HG02981 (cell line): ENCODE measurements at regions not wholly inside any gene's neighbourhood (a gene's known extent, or its start where the extent isn't known, plus 50 kb on each side); places are given as distances from the start of the nearest gene placed in this dataset.
A peak's percentile ranks its signal among the peaks of the same experiment; 100 is the strongest.

Experiments used
- ATAC-seq: cut with Tn5 transposase; IDR thresholded peaks from one replicate; pipeline ENCODE4 v1.9.1; 2021; ENCODE audit warnings: mild to moderate bottlenecking, moderate library complexity; ENCODE audit not compliant: unreplicated experiment

DNA sequence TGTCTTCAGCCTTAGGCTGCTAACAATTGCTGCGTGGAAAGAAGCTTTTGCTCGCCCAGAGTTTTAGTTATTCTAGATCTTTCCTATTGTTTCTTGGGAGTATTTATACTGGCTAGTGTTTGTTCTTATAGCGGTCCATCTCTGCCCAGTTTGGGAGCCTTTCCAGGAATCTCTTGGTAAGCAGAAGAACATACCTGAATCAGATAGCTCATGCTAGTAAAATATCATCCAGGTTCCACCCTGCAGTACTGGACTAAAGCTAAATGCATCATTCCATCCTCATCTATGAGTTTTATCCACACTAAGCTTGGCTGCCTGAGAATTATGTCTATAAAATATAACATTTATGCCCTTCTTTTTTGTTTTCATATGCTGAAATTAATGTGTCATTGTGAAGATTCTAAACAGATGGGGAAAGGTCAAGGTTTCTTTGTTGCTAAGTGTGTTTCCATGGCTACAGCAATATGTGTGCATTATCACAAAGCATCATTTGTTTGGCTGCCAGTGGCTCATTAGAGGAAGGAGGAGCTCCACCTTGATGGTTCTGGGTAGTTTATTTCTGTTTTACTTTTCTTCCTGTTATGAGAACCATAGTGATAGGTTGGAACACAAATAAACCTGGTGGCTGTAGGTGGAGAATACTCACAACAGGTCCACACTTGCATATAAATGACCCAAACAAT, 182.8 kb downstream of the PIK3C3 start:
- no peak for ATAC-seq

- ATAC-seq = no peak
These were observed 186.4 kb downstream of the PIK3C3 start for GRCh38 chr18:42141439-42141838.

GRCh38 chr18:42155024-42155423, 200.0 kb downstream of the PIK3C3 start:
- ATAC-seq = no peak

GRCh38 chr18:42156281-42156680, 201.2 kb downstream of the PIK3C3 start:
- ATAC-seq = no peak

DNA sequence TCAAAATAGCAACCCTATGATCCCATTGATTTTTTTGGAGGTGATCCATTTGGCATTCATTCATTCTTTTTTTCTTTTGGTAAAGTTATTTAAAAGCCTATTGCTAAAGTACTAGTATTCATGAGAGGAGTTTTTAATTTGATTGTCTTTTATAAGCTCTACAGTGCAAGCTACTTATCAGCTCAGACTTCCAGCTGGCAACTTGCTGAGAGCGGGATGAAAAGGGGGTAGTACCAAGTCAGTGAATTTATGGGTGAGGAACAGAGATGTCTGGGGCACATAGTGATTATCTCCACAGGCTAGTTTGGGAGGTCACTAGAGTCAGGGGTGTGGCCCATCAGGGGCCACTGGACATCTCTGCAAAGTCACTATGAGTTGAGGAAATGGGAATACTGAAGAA, 202.4 kb downstream of the PIK3C3 start:
- ATAC-seq = no peak

DNA sequence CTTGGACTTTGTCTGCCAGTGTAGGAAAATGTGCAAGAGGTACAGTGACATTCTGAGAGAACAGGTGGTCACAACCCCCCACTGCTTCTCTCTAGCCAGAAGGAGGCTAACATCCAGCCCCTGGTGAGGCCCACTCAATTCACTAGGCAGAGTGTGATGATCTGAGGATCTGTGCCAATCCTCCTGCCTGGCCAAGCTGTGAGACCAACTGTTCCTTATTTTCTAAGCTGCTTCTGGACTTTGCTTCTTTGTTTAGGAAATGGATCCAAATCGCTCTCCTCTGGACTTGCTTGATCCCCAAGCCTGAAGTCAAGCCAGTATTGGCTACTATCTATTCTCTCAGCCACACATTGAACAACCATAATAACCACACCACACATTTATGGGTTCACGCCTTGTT, 202.8 kb downstream of the PIK3C3 start:
- no peak for ATAC-seq

GRCh38 chr18:42159146-42159545, 204.1 kb downstream of the PIK3C3 start:
- ATAC-seq = no peak

DNA sequence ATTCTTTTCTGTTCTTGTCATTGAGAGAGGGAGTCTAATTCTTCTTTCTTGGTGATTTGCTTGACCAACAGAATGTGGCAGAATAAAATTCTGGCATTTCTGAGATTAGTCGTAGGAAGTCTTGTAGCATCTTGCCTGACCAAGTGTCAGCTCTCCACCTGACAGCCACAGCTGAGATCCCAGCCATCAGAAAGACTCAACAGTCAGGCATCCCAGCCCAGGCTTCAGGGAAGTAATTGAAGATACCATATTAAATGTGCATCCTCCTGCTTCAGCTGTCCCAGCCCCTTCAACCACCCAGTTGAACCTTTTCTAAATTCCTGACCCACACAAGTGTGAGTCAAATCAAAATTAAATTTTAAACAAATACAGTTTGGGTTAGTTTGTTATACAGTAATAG, 208.3 kb downstream of the PIK3C3 start:
- no peak for ATAC-seq

- ATAC-seq = no peak
These were observed 209.5 kb downstream of the PIK3C3 start for GRCh38 chr18:42164556-42164955.

DNA sequence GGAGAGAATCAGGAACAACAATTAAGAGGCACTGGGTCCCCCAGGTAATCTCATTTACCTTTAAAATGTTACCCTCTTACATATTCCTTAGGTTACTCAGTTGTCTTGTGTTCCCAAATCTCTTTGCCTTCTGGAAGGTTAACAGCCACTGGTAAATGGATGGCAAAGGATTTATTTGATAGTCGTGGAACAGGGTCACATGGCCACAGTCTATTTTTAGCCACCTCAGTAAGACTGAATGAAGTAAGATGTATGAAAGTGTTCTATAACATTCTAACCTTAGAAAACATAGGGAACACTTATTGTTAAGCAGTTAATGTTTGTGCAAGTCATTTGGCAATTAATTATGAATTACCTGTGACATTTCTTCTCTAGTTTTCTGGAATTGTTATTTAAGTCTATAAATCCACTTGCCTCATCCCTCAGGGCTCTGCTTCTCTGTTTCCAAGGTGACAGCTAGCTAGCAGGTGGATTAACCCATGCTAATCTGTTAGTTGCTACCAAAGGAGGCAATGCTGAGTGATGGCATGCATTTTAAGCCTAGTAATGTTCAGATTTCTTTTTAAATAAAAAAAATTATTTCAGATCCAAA, 211.0 kb downstream of the PIK3C3 start:
- ATAC-seq = no peak

DNA sequence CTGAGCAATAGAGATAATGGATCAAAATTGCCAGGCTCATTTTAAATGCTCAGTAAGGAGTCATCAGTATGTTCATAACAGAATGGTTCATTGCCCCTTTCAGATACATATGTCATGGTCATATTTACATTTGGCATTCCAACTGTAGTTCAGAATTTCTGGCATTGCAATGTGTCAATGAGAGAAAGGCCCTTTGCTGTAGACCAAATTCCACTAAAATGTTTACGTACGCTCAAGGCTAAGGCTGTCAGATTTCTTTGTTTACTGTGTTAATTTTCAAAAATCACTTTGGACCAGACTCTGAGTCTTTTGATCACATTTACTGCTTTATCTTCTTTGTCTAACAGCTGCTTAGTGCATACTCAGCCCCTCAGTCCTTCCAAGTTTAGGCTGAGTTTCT, 213.5 kb downstream of the PIK3C3 start:
- ATAC-seq = no peak

DNA sequence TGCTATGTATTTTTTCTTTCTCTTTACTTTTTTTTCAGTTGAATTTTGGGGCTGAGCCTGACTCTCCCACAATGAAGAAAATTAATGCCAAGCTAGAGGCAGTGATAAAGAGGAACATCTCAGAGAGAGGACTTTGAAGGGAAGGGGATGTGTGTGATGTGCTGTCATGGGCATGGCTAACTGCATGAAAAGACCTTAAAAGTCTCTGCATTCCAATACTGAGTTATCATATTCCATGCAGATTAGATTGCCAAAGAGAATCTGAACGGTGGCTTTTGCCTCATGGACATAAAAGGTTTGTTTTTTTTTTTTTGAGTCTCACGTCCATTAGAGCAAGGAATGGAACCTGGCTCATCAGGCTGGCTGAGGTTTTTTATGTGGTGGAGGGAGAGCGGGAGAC, 213.9 kb downstream of the PIK3C3 start:
- no peak for ATAC-seq

- ATAC-seq = no peak
These were observed 219.9 kb downstream of the PIK3C3 start for GRCh38 chr18:42174909-42175308.

DNA sequence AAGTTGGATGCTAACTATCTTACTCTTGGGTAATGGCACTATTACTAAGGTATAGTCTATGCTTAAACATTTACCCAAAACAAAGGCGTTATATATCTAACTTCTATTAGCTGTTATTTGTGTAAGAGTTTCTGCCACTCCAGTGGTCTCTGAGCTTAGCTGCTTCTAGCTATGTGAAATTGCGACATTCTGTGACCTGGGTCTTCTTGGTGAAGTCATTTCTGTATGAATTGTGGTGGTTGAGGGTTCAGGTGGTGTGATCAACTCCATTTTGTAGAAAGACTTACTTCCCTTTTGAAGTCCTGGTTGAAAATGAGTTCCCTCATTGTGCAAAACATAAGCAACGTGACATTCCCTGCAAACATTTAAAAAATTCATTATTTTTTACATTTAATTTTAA, 221.6 kb downstream of the PIK3C3 start:
- ATAC-seq = peak; percentile 69

DNA sequence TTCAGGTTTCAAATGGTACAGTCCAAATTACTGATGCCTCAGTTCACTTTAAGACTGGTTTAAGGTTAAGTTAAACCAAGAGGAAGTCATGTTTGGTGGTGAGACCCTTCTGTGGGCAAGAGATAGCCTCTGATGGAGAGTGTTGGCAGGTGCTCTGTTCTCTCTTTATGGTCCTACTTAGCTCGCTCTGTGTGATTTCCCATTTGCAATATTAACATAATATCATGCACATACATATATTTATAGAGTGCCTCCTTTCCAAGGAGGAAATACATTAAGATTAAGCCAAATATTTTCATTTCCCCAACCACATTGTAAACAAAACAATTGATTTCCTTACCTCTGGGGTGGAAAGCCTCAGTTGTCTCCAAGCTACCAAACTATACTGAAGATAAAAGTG, 222.4 kb downstream of the PIK3C3 start:
- no peak for ATAC-seq

- no peak for ATAC-seq
These were observed 223.5 kb downstream of the PIK3C3 start for GRCh38 chr18:42178376-42179080.

GRCh38 chr18:42179542-42180121, 224.6 kb downstream of the PIK3C3 start:
- ATAC-seq = no peak

DNA sequence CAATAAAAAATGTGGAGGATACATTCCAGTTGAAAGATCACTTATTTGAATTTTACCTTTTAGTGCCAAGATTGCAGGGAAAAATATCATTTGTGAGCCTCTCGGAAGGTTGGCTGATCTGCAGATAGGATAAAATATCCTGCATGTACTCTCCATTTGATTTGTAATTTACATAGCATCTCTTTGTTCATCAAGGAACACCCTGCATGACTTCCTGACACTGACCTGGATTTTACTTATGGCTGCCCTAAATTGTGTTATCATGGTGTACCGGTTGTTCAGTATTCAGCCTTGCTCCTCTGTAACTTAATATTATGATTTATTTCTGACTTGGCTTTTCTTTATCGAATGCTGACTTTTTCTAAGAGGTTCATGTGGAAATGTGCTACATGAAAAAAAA, 226.4 kb downstream of the PIK3C3 start:
- no peak for ATAC-seq

GRCh38 chr18:42182728-42183700, 228.0 kb downstream of the PIK3C3 start:
- no peak for ATAC-seq

DNA sequence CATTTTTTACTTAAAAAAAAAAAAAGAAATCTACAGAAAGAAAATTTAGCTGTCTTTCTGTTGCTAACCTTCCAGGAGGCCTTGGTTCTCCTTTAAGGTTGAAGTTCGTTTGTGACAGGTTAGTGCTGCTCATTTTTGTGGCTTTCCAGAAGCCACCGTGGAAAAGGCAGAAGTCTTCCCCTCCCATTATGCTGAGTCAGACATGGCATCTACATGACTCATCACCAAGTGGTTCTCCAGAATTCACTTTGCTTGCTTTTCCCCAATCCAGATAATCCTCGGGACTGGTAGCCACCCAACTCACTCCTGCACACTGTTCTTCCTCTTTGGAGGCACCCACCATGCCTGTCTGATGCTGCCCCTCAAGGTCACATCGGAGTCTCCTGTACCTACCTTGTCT, 228.7 kb downstream of the PIK3C3 start:
- no peak for ATAC-seq
